ENCODE measurements at regions not wholly inside any gene's neighbourhood (a gene's known extent, or its start where the extent isn't known, plus 50 kb on each side); places are given as distances from the start of the nearest gene placed in this dataset.

GRCh38 chr12:88399811-88400210 is 180.5 kb downstream of the KITLG start:
- Histone ChIP-seq H3K27ac (ENCODE audit: extremely low read length, insufficient read depth, low read length) (no peak overlapping the region), H3K9ac (ENCODE audit: insufficient read depth, low read depth, low read length) (no peak overlapping the region), H3K36me3 (replicated peaks in 1 of 2; ENCODE audit: control insufficient read depth in 1 of 2, insufficient read depth in 2 of 2, low read length in 2 of 2) (no peaks in the 10 kb centered on the region), H2AFZ (ENCODE audit: low read length) (no peak overlapping the region), H3K4me2 (ENCODE audit: low read depth, low read length) (no peak overlapping the region), H3K4me3 (replicated peaks in 1 of 3; ENCODE audit: insufficient read depth in 1 of 3, low read depth in 2 of 3, low read length in 3 of 3) (no peak overlapping the region), H3K79me2 (ENCODE audit: insufficient read depth, low read length) (no peaks in the 10 kb centered on the region), H3K9me3 (ENCODE audit: low read length) (no peaks in the 10 kb centered on the region), H3K4me1 (ENCODE audit: insufficient read depth, low read length) (no peaks in the 10 kb centered on the region), H3K27me3 (ENCODE audit: control insufficient read depth in 1 of 2, insufficient read depth in 2 of 2, low read length in 2 of 2) (no peaks in the 10 kb centered on the region), H4K20me1 (ENCODE audit: insufficient read depth, low read length) (no peaks in the 10 kb centered on the region)
- intact Hi-C loops (cut with micrococcal nuclease; ENCODE audit: unreplicated experiment) (no loop called here), in situ Hi-C loops (cut with HindIII; ENCODE audit: extremely low pct_ligation_motif_present, low pct_unique_long_range_greater_than_20kb) (no loop called here)
- CTCF ChIA-PET (ENCODE audit: low intra/inter-chr PET ratio, low total read pairs) = no interaction called here
- no TSS peak for BruUV-seq (replicated peaks)
- 1% methylated on average over 2 of the region's 2 CpGs for WGBS (ENCODE audit: low lambda C conversion rate)
- DNase-seq (ENCODE audit: low spot score) = no peak
- FAIRE-seq = no peak
- POLR2A ChIA-PET = no interaction called here
- ATAC-seq = no peak
- TF ChIP-seq ZNF335 (CRISPR knock-in tag; IDR thresholded peaks at IDR 0.05) = no peak
- no peak for TF ChIP-seq MBNL3 (CRISPR knock-in tag; conservative IDR thresholded peaks at IDR 0.05)
- no peak for TF ChIP-seq ZNF232 (CRISPR knock-in tag; IDR thresholded peaks at IDR 0.05; ENCODE audit: borderline replicate concordance)
- TF ChIP-seq SRSF9 (IDR thresholded peaks at IDR 0.05; ENCODE audit: borderline replicate concordance, insufficient read depth, low read depth, low read length, poor library complexity, severe bottlenecking) = no peak
- no peak for TF ChIP-seq SOX5 (CRISPR knock-in tag; IDR thresholded peaks at IDR 0.05; ENCODE audit: borderline replicate concordance)
- TF ChIP-seq NCOR1 (IDR thresholded peaks at IDR 0.05; ENCODE audit: borderline replicate concordance, low read length) = no peak
- TF ChIP-seq HMG20A (CRISPR knock-in tag; IDR thresholded peaks at IDR 0.05; ENCODE audit: borderline replicate concordance) = no peak
- TF ChIP-seq IKZF4 (CRISPR knock-in tag; IDR thresholded peaks at IDR 0.05; ENCODE audit: borderline replicate concordance, low read depth, not compliant biosample characterization) = no peak
- TF ChIP-seq ZNF343 (CRISPR knock-in tag; IDR thresholded peaks at IDR 0.05) = no peak
- TF ChIP-seq IRF1 (CRISPR knock-in tag; IDR thresholded peaks at IDR 0.05; ENCODE audit: low read depth) = no peak
- TF ChIP-seq ARNTL (CRISPR knock-in tag; IDR thresholded peaks at IDR 0.05) = no peak
- no peak for TF ChIP-seq ZBTB33 (CRISPR knock-in tag; IDR thresholded peaks at IDR 0.05)
- no peak for TF ChIP-seq ZNF407 (CRISPR knock-in tag; IDR thresholded peaks at IDR 0.05; ENCODE audit: not compliant biosample characterization)
- TF ChIP-seq STAT5B (CRISPR knock-in tag; IDR thresholded peaks at IDR 0.05) = no peak
- no peak for TF ChIP-seq MAZ (IDR thresholded peaks at IDR 0.05; ENCODE audit: borderline replicate concordance, low read depth, low read length)
- TF ChIP-seq MAZ (CRISPR knock-in tag; IDR thresholded peaks at IDR 0.05; ENCODE audit: low read depth) = no peak
